Smooth muscle cell of the brain vasculature (primary cell): ENCODE measurements at regions not wholly inside any gene's neighbourhood (a gene's known extent, or its start where the extent isn't known, plus 50 kb on each side); places are given as distances from the start of the nearest gene placed in this dataset.
A peak's percentile ranks its signal among the peaks of the same experiment; 100 is the strongest.

ENCODE experiments used
- DNase-seq: peaks from one replicate; pipeline ENCODE4 v3.0.0-alpha.2; 2012; ENCODE audit warnings: low read depth, low spot score

DNA sequence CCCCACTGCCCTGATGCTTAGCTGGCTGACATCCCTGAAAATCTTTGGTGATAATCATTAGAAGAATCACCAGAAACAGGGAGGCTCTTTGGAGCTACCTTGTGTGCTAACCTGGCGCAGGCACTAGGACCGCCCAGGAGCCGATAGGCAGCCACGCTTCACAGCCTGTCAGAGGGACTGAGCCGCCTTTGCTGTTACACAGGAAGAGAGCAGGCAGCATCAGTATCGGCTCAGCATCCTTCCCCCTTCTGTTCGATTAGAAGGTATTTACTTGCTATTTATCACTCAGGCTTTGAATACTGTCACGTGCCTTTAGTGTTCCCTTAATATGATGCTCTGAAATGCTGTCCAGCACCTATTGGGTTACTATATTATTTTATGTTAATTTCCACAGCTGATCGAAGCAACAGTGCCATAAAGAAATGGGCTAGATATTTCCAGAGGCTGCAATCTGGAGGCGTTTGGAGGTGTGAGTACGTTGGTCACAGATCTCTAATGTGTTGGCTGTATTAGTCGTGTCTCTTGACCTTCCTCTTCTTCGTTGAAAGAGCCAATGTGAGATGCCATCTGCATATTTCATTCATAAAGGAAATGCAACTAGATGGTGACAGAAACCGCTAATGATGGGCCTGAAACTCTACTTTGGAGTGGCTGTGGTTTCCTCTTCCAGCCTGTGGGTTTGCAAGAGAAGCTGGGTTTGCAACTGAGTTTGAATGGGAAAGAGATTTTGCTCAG, 110.4 kb upstream of the RAB27B start:
- no peak for DNase-seq

DNA sequence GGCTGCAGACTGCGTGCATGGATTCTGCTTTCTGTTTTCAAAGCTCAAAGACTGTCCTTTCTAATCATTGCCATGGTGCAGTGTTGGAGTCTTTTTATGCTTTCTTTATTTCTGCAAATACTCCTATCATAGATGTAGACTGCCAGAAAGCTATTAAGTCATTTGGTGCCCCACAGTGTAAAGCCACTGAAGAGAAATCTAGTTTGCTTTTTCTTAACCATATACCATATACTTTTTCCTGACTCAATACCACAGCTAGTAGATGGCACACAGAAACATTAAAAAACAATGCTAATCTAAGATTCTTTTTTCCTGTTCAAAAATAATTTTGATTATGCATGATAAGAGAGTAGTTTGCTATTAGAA, 109.9 kb upstream of the RAB27B start:
- no peak for DNase-seq

DNA sequence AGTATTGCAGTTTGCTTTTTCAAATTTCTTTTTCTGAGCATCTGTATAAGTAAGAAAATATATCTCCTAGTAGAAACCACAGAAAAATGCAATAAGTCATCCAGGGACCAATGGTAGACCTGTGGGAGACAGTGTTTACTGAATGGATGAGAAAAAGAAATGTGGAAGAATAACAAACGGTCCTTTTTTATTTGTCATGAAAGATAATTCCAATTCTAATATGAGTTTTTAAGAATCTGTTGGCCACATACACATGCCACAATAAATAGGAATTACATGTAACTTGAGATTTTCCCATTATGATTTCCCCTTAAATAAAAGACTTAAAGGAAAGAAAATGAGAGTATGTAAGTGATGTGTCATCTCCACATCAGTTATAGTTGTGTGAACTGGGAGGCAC, 107.7 kb upstream of the RAB27B start:
- DNase-seq: no peak

DNA sequence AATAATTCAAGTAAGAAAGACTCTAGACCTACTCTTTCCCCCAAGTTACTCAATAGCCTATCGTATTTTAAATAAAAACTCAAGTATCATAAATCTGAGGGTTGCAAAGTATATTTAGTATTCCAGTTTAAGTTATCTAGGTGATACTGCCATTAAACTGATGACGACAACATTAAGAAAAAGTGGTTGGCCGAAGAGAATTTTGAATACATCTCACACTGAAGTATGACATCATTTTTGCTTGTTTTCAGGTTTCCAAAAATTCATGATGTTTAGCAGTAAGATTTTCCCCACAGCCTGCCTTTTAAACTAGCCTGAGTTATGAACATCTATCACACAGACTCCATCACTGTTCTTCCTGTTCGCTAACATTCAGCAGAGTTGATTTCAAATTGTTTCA, 102.1 kb upstream of the RAB27B start:
- DNase-seq: no peak

DNA sequence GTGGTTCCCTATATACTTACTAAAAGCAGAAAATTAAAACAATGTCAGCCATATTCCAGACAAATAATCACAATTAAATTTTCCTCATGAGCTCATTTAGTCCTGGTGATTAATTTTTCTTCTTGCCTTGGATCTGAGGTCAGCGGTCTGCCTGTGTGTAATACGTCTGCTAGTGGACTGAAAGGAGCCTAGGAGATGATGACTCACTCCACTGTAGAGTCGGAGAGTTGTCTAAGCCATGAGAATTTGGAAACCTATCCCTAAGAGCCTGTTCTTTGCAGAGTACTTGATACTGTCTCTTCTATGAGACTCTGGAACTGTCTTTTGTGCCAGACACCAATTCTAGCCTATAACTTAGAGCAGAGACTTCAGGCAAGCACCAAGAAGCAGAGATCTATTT, 94.2 kb upstream of the RAB27B start:
- DNase-seq: peak; percentile 54

DNA sequence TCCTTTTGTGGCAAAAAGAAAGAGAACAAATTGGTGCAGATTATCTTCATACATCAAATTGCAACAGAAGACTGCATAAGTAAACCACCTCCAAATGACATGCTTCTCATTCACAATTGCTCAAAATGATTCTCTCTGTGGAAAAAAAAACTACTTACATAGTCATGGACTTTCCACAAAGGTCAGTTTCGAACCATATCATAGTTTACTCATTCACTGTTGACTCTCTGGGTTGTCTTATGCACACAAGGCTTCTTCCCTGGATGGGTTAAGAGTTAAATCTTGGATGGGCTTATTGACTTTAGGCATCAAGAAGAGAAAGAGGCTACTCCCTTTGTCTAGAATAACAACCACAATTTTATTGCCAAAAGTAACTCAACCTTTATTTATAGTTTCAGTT, 91.3 kb upstream of the RAB27B start:
- no peak for DNase-seq

DNA sequence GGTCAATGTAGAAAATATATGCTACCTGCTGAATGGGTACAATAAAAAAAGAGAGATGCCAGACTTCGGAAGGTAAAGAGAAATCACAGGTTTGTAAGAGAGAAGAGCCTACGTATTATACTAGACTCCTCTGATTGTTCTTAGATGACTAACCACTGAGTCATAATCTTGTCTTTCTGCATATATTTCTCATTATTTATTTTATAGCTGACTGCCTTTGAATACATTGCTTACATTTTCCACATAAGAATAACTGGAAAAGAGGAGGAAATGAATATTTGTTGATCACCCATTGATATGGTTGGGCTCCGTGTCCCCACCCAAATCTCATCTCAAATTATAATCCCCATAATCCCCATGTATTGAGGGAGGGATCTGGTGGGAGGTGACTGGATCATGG, 90.3 kb upstream of the RAB27B start:
- DNase-seq: no peak

DNA sequence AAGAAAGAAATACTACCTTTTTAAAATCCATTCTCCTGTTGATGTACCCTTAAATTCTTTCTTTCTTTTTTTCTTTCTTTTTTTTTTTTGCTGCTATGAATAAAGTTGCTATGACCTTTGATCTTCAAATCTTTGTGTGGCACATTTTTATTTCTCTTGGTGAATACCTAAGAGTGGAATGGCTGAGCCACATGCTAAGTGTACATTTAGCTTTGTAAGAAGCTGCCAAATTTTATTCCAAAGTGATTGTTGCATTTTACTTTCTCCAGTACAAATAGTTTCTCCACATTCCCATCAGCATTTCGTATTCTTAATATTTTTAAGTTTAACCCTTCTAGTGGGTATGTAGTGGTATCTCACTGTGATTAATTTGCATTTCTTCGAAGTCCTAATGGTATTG, 88.8 kb upstream of the RAB27B start:
- no peak for DNase-seq

DNA sequence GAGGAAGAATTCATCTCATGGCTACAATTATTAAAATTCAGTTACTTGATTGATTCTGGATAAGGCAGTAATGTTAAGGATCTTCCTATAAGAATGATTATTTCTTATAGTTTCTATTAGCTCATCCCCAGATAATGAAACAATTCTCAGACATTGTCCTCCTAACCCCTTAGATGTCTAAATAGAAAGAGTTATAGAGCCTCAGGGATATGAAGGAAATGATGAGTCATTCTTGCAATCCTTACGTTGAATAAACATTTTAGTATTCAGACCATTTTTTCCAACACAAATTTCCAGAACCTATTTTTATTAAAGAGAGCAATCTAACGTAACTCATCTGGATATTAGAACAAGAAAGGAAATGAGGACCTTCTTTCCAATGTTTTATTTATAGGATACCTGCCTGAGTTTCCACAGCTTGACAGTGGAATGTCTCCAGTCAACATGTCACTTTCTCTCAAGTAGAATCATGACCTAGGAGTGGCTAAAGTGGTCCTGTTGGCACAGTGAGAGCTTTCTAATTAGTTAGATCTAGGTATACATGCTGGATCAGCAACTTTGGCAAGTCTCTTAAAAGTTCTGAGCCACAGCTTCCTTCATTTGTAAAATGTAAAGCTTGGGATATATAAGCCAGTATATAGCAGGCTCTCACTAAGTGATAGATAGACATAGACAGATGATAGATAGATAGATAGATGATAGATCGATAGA, 88.0 kb upstream of the RAB27B start:
- no peak for DNase-seq

DNA sequence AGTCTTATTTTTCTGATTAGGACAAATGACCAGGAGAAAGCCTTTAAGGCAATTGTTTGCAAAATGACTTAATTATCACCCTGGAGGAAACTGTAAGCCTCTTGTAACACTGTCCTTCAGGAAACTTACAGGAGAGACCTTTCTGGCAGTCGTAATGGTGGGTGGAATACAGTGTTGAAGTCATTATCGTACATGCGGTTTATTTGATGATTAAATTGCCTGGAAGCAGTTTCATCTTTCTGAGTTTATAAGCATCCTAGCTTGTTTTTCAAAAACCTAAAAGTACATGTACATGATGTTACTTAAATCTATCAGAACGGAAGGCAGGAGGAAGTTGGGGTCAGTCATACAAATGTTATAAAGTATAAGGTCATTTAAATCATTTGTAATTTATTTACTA, 86.2 kb upstream of the RAB27B start:
- DNase-seq: no peak

DNA sequence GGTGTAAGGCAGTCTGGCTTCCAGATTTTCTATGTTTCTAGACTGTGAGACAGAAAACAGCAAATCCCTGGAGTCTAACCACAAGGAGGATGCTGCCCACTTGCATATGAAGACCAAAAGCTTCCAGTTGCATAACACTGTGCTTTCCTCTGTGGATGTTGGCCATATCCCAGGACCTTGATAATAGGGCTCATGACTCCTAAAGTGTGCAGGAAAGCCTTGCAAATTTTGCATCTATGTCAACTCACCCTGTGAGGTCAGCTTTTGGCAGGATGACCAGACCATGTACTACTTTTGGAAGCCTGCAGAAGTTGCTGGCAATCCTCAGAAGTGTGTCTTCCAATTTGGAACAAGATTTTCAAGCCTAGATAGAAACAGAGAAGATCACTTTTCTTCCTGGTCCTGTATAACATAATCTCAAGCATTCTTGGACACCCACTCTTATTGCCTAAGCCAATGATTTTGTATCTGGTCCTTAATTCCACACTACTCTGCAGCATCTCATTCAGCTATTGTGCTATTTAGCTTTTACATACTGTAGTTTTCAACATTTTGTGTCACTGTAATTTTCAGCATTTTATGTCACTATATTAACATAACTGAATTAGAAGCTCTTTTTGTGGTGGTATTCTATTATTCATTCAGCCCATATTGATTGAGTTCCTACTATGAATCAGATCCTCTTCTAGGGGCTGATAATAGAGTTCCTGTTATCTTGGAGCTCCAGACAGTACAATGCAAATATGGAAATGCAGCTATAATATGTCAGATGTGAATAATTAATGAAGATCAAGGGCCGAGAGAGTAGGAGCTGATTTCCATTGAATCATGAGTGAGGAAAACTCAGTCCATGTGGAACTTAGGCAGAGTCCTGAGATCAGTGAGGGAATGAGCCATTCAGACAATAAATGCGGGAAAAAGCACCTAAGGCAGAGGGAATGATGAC, 85.3 kb upstream of the RAB27B start:
- DNase-seq: peak; percentile 93

DNA sequence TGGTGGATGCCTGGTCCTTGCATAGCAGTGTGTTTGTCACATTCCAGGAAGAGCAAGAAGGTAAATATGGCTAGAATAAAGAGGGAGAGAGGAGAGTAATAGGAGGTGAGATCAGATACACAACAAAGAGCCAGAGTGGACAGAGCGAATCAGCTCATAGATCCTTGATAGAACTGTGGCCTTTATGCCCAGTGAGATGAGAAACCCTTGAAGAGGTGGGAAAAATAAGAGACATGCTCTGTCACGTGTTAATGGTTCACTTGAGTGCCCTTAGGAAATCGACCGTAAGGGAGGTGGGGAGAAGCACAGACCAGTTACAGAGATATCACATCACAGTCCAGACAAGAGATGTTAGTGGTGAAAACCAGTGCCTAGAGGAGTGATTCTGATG, 84.7 kb upstream of the RAB27B start:
- DNase-seq: no peak

DNA sequence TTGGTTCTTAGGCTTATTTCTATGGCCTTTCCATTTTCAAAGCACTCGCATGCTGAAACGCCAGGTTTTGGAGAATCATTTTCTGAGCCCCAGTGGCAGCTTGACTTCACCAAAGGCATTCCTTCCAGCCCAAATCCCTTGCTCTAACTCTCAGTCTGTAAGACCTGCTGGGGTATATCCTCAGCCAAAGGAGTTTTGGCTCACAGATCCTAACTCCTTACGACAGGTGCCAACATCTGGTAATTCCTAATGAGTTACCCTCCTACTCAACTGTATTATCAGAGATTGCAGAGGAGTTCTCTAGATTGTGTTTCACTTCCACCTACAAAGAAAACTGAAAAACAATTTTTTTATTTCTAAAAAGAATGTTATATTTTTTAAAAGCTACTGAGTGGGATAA, 79.0 kb upstream of the RAB27B start:
- DNase-seq: no peak

DNA sequence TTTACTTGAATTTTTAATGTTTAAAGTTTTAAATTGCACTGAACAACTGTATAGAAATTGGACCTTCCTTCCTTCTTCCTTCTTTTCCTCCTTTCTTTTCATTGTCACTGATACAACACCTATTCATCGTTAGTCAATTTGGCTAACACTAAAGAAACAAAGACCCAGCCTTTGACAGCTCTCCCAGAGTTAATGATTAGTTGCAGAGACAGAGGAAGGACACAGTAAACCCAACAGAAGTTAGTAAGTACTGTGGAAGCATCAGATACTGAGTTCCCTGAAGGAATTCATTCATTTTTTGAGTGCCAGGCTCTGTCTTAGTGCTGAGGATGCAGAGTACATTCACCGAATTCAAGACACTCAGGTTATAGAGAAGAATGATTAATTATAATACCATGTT, 77.9 kb upstream of the RAB27B start:
- DNase-seq: no peak

DNA sequence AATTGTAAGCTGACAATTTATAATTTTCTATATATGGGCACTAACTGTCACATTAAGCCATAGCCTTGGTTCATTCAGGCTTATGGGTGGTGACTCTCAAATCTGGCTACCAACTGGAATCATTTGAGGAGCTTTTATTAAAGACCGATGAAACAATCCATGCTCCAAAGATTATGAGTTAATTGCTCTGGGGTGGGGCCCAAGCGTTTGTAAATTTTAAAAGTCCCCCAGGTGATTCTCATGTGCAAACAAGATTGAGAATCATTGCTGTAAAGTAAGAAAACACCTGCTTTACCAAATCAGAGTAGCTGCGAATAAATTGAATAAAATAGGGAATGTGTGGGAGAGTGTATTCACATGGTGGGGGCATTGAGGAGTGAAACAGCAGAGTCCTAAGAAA, 76.1 kb upstream of the RAB27B start:
- no peak for DNase-seq

DNA sequence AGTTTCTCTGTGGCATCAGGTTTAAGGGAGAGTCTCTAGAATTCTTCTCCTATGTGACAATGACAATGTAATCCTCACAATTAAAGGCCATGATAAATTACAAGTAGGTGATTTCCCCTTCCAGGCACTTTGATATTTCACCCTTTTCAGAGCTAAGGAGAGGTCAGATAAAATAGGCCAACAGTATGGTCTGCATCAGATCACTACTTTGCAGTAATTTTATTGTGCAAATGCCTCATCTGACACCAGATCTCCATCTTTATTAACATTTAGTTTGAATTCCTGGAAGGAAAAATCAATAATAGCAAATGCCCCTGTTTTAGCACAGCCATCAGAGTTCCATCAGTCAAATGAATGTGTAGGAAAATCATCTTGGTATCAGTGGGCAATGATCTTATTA, 72.8 kb upstream of the RAB27B start:
- no peak for DNase-seq

DNA sequence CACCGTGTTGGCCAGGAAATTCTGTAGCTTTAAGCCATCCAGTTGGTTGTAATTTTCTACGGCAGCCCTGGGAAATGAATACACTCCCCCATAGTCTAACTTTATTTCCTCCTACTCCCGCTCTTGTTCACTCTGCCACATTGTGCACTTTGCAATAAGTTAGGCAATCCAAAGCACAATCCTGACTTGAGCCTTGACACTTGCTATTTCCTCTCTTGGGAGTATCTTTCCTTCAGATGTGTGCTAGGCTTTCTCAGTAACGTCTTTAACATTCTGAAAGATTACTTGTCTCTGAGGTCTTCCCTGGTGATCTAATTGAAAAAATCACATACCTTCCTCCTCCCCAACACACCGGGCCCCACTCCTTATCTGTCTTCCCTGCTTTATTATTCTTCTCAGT, 65.9 kb upstream of the RAB27B start:
- DNase-seq: no peak

DNA sequence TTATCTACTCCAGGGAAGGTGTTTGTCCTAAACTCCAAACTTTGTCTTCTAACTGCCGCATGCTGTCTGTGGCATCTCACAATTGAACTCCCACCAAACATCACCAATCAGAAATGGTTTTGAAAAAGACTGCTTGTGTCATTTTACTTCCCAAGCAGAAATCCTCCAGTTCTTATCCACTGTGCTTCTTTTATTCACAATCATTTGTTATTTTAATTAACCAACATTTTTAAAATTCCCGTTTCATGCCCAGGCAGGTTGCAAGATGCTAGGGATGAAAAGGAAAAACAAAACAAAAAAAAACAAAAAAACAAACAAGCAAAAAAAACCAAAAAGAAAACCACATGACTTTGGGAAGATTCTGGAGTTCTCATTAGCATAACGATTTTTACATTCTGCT, 63.5 kb upstream of the RAB27B start:
- DNase-seq: no peak

DNA sequence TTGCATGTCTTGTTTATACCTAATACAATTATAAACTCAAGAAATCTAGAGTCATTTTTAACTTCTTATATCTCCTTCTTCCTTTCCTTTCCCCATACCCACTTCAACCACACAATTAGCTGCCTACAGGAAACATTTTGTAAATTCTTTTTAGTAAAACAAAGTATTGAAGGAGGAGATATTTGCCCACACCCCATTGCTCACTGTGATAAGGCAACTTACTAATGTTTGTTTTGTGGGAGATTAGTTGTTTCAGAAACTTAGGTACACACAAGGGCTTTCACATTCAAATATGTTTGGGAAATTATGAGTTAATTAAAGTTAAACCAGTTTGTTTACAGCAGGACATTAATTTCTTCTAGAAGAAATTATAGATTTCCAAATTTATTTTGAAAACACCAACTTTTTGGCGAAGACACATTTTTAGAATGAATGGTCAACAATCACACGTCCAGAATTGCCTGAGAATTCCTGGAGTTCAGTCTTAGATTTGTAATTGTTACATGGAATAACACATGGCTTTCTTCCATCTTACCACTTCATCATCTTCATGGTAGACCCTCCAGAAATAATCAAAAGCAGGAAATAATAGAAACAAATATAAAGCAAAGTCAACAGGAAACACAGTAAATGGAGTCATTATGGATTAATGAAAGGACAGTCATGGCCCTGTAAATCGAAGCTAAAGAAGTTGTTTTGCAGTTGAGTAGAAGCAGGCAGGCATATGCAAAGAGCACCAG, 62.5 kb upstream of the RAB27B start:
- DNase-seq: no peak

DNA sequence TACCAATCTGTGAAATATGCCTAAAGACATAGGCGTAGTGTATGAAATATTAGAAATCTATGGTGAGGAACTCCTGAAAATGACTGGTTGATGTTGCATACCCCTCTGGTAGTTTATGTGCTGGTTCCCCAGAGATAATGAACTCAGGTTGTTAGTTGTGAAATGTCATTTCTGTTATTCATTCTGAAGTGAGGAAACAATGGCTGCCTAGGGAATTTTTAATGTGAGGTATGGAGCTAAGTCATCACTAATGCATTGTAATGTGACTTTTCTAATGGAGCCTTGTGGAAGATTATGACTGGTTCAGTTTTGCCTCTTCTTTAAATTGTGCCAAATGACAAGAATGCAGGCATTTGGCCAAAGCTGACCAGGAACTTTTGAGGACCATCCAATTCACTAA, 61.6 kb upstream of the RAB27B start:
- DNase-seq: no peak

DNA sequence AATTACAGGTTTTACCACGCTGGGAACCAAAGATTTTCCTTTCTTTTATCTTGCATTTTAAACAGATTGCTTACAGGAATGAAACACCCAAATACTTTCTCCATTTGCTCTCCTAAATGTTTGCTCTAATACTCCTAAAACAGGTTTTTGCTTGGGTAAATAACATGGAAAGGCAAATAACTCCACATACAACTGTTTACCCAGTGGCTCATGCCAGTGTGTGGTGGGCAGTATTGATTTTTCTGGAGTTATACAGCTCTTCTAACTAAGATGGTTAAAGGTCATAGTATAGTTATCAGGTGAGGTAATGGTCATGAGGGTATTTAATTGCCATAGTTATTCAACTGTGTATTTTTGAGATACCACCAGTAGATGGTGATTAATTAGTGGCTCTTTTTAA, 61.2 kb upstream of the RAB27B start:
- no peak for DNase-seq
